LNCaP clone FGC (cell line): ENCODE measurements at regions not wholly inside any gene's neighbourhood (a gene's known extent, or its start where the extent isn't known, plus 50 kb on each side); places are given as distances from the start of the nearest gene placed in this dataset.

ENCODE experiments used
- DNase-seq: peaks from one replicate; pipeline ENCODE4 v3.0.0-alpha.2; 2011; ENCODE audit warnings: low read depth
- H3K4me3 ChIP-seq: 2 replicates; pipeline ENCODE4 v1.5.1; 2011; ENCODE audit warnings: mild to moderate bottlenecking, low read depth, low read length, control low read depth
- CTCF ChIP-seq: IDR thresholded peaks from 2 replicates; pipeline ENCODE4 v1.5.1; 2012; ENCODE audit warnings: mild to moderate bottlenecking; ENCODE audit not compliant: control insufficient read depth, insufficient read depth; ENCODE audit errors: extremely low read depth

GRCh38 chr16:17571499-17572093 is 100.8 kb upstream of the XYLT1 start:
- DNase-seq, result no peak
- TF ChIP-seq CTCF, result no peak

DNA sequence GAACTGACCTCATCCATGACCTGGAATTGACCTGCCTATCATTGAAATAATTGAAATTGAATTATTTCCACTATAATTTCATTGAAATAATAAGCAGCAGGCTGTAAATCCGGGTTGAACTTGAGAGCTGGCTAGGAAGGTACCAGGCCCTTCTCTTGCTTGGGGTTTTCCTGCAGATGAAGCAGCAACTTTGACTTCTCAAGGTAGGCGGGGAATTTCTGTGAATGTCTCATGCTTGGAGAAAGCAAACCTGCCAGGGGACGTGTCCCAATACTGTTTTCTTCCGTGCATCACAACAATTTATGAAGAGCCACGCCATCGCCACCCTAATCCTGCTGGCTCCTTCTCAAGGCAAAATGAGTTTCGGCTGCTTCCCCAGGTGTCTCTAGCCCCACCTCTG is 97.5 kb upstream of the XYLT1 start:
- no peak for TF ChIP-seq CTCF
- H3K4me3 ChIP-seq, result no peak overlapping the region
- no peak for DNase-seq

More at GRCh38 chr16:17571499-17572093, 100.8 kb upstream of the XYLT1 start:
- no peak overlapping the region for H3K4me3 ChIP-seq

GRCh38 chr16:17567455-17567854 is 96.7 kb upstream of the XYLT1 start:
- TF ChIP-seq CTCF, result no peak

GRCh38 chr16:17566656-17567450 is 96.1 kb upstream of the XYLT1 start:
- no peak for TF ChIP-seq CTCF
- H3K4me3 ChIP-seq, result no peak overlapping the region
- DNase-seq, result no peak

More at GRCh38 chr16:17567455-17567854, 96.7 kb upstream of the XYLT1 start:
- DNase-seq, result no peak
- no peak overlapping the region for H3K4me3 ChIP-seq

DNA sequence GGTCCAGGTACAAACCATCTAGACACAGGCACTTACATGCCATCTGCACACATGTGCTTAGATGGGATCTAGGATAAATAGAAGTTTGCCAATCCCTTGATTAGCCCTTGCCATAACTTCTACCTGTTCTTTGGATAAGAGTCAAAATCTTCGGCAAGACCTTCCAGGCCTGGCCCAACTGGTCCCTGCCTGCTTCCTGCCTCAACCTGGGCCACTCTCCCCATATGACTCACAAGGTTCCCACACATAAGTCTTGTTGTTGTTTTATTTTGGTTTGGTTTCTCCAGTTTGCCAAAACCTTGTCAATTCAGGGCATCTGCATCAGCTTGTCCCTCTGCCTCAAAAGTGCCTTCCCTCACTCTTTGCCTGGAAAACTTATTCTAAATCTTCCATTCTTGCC is 95.3 kb upstream of the XYLT1 start:
- TF ChIP-seq CTCF, result no peak
- H3K4me3 ChIP-seq, result no peak overlapping the region
- DNase-seq, result no peak

DNA sequence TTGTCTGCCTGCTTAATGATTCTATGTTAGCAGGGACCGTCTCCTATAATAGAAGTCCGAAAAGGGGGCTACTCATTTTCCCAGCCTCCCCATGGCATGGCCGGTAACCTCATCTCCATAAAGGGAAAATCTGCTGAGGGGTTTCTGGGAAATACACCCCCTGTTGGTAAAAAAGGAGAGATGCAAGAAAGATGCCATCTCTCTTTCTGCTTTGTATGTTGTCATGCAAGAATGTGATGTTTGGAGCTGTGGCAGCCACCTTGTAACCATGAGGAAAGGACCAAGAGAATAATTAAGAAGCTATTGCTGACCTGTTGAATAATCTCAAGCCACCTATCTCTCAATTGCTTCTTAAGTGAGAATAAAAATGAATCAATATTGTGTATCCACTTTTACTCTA is 94.8 kb upstream of the XYLT1 start:
- no peak for TF ChIP-seq CTCF
- no peak overlapping the region for H3K4me3 ChIP-seq
- no peak for DNase-seq
